ENCODE measurements at regions not wholly inside any gene's neighbourhood (a gene's known extent, or its start where the extent isn't known, plus 50 kb on each side); places are given as distances from the start of the nearest gene placed in this dataset.
"Not testable (repeated sequence)": the region's sequence is repeated elsewhere in the genome, so short reads cannot be mapped to it uniquely, and the experiment has no call there.

DNA sequence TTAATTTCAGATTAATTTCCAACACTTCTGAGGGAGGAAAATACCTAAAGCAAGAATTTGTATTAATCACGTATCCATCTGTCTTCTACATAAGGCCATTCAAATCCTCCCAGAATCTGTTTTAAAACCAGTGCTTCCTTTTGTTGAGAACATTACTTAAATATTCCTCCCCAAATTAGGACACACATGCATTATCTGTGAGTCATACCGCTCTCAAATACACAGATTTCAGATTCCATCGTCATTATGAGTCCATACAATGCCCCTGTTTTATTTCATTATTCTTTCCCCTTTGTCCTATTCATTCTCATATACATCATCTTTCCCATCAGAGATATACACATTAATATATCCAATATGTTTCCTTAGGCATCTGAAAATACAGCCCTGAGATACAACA lies 57.3 kb upstream of the PRSS12 start:
- DNase-seq, result no peak

DNA sequence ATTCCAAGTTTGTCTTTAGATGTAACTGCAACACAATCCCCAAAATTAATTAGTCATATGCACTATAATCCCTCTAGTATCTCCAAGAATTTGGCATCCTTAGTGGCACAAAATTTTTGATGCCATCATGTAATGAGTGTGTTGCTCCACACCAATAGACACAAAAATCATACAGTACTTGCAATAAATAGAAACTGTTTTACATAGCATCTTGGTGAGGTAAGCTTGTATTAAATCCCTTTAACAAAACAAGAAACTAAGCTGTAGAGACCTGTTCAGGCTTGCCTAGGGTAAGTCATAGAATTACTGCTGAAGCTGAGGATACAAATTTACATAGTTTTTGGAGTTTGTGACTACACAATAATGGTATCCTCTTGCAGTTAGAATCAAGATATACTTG lies 64.5 kb upstream of the PRSS12 start:
- DNase-seq, result no peak

DNA sequence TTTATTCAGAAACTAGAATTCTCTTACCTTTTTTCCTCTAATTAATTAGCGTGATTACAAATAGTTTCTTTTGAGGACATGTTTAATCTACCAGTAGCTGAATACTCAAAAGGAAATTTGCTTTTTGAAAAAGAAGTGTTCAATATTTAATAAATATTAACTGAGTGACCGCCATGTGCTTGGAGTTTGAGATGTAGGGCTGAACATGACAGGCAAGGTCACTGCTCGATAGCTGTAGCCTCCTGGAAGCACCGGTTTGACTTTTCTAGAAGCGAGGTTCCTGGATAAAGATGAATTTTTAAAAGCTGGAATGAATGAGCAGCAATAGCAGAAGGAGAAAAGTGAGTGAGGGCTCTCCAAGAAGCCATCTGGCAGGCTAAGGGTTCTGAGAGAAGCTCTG lies 65.0 kb upstream of the PRSS12 start:
- DNase-seq, result not testable (repeated sequence)

- not testable (repeated sequence) for DNase-seq
Measured at GRCh38 chr4:118418396-118418795, 65.6 kb upstream of the PRSS12 start.

GRCh38 chr4:118419626-118420025 lies 66.8 kb upstream of the PRSS12 start:
- not testable (repeated sequence) for DNase-seq

- peak; percentile 75 for DNase-seq
Measured at GRCh38 chr4:118424062-118424461, 71.3 kb upstream of the PRSS12 start.

DNA sequence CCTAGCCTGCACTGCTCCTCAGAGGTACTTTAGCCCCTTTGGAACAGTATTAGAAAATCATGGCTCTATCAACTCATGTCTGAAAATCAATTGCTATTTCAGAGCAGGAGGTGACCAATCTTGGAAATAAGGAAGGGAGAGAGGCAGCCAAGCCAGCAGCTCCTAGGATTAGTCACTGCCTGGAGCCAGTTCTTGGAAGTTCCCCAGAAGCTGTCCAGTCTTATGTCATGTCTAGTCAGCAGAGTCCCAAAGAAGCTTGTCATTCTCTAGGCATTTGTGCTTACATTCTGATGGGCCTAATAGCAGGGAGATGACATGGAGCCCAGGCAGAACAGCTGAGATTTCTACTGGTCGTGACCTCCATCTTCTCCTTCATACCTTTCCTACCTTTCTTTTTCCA lies 76.1 kb upstream of the PRSS12 start:
- DNase-seq, result not testable (repeated sequence)

GRCh38 chr4:118432359-118432758 lies 79.6 kb upstream of the PRSS12 start:
- not testable (repeated sequence) for DNase-seq

DNA sequence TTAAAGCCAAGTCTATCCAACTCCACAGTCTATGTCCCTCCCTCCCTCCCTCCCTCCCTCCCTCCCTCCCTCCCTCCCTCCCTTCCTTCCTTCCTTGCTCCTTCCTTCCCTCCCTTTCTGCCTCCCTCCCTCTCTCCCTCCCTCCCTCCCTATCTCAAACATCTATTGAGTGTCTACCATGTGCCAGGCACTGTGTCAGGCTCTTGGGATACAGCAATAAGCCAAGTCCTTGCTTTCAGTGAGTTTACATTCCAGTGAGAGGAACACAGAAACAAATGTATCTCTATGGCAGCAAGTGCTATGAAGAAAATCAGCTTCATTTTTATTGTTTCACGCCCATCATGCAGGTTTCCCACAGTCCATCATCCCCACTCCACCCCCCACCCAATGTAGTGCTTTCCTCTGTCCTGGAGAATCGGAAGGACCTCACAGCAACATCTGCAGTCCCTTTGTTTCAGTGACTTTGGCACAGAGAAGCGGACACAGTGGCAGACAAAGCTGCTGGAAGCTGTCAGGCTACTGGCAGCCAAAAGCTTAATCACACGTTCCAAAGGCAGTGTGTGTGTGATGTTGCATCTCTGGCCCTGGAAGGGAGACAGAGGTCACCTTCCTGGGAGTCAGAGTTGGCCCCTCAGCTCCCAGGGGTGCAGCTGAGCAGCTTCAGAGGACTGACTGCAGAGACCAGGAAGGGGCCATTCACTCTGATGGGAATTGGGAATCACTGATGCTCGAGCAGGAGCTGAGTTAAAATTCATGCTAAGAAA lies 81.0 kb upstream of the PRSS12 start:
- DNase-seq, result not testable (repeated sequence)

DNA sequence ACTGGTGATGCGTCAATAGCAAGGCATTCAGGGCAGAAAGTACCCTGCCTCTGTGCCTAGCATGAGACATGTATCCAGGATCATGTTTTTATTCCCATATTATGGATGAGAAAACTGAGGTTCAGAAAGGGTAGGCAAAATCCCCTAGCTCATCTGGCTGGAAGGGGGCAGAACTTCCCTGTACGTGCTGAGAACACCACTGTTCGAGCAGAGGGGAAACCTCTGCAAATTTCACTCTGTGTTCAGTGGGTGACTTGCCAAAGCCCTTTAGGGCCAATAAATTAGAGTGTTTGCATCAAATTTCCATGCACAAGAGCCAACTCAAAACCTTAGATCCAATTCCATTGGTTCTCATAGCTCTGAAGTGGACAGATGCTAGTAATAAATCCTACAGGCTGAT lies 82.6 kb upstream of the PRSS12 start:
- DNase-seq, result not testable (repeated sequence)

DNA sequence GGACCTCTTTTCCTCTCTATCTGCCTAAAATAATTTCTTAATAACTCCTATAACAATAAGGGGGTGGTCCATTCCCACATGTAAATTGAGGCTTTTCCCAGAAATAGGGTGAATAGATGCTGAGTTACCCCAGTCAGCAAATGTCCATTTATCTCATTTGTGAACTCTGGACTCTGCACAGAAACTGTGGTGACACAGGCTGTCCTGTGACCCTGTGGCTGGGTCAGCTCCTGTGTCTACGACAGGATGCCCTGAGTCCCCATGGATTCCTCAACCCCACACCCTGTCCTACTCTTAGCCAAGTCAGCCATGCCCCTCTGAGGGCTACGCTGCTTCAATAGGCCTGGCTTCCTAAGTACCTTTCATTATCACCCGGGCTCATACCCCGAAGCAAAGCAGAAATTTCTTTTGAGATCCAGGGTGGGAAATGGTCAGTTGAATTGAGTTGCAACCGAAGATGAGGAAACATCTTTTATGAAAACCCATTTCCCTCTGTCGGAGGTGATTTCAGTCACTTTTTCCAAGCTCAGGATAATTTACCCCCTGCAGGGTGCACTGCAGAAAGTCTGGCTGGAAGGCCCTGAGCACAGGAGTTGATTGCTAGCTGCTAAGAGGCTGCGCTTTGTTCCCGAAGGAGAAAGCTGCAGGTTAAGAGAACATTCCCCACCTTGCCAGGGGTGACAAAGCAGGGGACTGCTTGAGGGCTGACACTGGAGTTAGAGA lies 89.5 kb upstream of the PRSS12 start:
- not testable (repeated sequence) for DNase-seq

- not testable (repeated sequence) for DNase-seq
Measured at GRCh38 chr4:118447397-118447796, 94.6 kb upstream of the PRSS12 start.

GRCh38 chr4:118454857-118455256 lies 102.1 kb upstream of the PRSS12 start:
- DNase-seq, result not testable (repeated sequence)

- not testable (repeated sequence) for DNase-seq
Measured at GRCh38 chr4:118461435-118461834, 108.6 kb upstream of the PRSS12 start.

GRCh38 chr4:118465831-118466230 lies 113.0 kb upstream of the PRSS12 start:
- DNase-seq, result not testable (repeated sequence)

GRCh38 chr4:118474001-118474626 lies 121.3 kb upstream of the PRSS12 start:
- DNase-seq, result not testable (repeated sequence)

- not testable (repeated sequence) for DNase-seq
Measured at GRCh38 chr4:118474771-118475170, 122.0 kb upstream of the PRSS12 start.

GRCh38 chr4:118475901-118476300 lies 123.1 kb upstream of the PRSS12 start:
- DNase-seq, result not testable (repeated sequence)

DNA sequence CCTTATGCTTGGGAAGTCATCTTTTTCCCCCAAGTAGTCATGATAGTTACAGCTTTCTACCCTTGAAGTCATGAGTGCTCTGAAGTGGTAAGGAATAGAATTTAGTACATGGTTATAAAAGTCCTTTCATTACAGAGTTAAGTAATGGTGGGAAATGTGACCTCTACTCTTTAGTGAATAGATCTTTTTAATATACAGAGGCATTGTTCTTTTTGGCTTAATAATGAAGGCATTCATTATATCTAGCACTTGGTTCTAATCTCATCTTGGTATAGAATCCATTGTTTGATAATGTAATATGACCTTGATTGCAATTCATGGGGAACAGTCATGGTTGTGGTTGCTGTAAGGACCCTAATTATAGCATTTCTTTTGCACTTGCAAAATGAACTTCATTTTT lies 125.0 kb upstream of the PRSS12 start:
- DNase-seq, result not testable (repeated sequence)

GRCh38 chr4:118485801-118486314 lies 133.1 kb upstream of the PRSS12 start:
- not testable (repeated sequence) for DNase-seq

DNA sequence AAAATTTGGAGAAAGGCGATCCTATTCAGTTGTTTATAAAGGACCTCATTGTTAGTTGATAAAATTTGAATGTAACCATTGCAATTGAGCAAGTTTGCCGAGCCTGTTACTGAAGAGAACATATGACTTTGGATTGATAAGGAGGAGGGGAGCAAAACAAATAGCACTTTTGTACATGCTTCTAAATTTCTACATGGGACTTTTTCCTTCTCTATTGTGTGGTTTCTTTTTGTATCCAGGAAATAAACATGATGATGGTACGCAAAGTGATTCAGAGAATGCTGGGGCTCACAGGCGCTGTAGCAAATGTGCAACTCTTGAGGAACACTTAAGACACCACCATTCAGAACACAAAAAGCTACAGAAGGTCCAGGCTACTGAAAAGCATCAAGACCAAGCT lies 140.2 kb upstream of the PRSS12 start:
- not testable (repeated sequence) for DNase-seq

DNA sequence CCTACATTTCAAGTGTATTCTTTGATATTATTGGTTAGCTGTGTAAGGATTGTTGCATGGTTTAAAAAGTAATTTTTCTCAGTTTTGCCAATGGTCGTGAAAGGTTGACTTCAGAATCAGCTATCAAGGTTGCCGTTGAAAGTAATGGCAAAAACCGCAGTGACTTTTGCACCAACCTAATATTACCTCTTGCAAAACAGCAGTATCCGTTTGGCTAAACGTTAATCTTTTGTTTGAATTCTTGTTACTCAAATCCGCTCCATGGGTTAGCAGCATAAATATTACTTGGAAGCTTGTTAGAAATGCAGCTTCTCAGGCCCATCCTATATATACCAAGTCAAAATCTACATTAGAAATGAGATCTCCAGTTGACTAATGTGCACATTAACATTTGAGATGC lies 141.6 kb upstream of the PRSS12 start:
- not testable (repeated sequence) for DNase-seq

DNA sequence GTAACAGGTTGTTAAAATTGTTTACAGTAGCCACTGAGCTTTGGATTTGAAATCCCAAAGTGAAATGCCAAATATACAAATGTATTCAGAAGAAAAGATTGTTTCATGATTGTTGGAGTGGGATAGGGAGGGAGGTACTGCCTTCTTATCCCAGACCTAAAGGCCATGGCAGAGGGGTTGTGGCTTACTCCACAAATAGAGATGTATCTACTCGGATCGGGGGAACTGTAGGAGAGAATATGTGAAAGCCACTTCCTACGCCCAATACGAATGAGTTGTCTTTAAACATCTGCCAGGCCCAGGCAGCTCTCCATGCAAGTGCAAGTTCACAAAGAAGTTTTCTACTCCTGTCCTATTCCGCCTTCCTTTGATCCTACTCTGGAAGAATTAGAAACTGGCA lies 150.2 kb upstream of the PRSS12 start:
- DNase-seq, result not testable (repeated sequence)

All from activated CD8-positive, alpha-beta memory T cell treated with anti-CD3 and anti-CD28 coated beads, Interleukin-2, amount 50 U/mL, for 48 hours (primary cell).